HCT116 (cell line): ENCODE measurements at regions not wholly inside any gene's neighbourhood (a gene's known extent, or its start where the extent isn't known, plus 50 kb on each side); places are given as distances from the start of the nearest gene placed in this dataset.

ENCODE experiments used
- ATAC-seq: fragments of 200-7000 bp; cut with Tn5 transposase; 2 replicates; pipeline ENCODE4 v1.9.1; 2020; ENCODE audit warnings: mild to moderate bottlenecking, moderate library complexity
- BruUV-seq: library from RNA; stranded (reverse); fragments of 400-500 nt; replicated peaks from 2 replicates; lab custom pipeline; 2021; lab: Mats Ljungman, UMichigan
- CTCF ChIA-PET: fragments of 300-600 bp; sonication (Branson Sonifier 250); formaldehyde crosslinking; loops from one replicate; lab custom pipeline; 2021; ENCODE audit warnings: antibody characterized with exemption; lab: Charles Lee
- POLR2A ChIA-PET: fragments of 300-600, 350-600 bp; sonication (Branson Sonifier 250); formaldehyde crosslinking; loops from one replicate; lab custom pipeline; 2021; ENCODE audit warnings: antibody characterized with exemption; lab: Charles Lee
- RAD21 ChIA-PET, 2 experiments: fragments of 300-600 bp; sonication (Branson Sonifier 250); formaldehyde crosslinking; loops; one replicate each; lab custom pipeline; 2023; ENCODE audit warnings: low total read pairs in 2 of 2; ENCODE audit not compliant: uncharacterized antibody in 2 of 2, unreplicated experiment in 2 of 2, low non-redundant PET in 1 of 2; lab: Charles Lee
- DNase-seq: peaks from one replicate; pipeline ENCODE4 v3.0.0-alpha.2; 2010; ENCODE audit warnings: low read depth, low spot score
- H2AFZ ChIP-seq: fragments of 200-600 bp; shearing (Covaris generic), sonication (generic); 2 replicates; pipeline ENCODE4 v1.6.1; 2017; ENCODE audit warnings: low read depth, mixed run types, mixed read lengths, antibody characterized with exemption, low read length; ENCODE audit not compliant: poor library complexity, severe bottlenecking
- H3K27ac ChIP-seq: 2 replicates; pipeline ENCODE4 v1.5.1; 2012; ENCODE audit warnings: low read depth, low read length
- H3K27me3 ChIP-seq: fragments of 200-600 bp; sonication (generic); 2 replicates; pipeline ENCODE4 v1.6.1; 2016; ENCODE audit warnings: mixed run types, low read length, mixed read lengths; ENCODE audit not compliant: insufficient read depth
- H3K36me3 ChIP-seq, 2 experiments: fragments of 200-500 bp in 1 of 2; fragments of 200-600 bp in 1 of 2; sonication (Bioruptor generic) in 1 of 2; sonication (generic) in 1 of 2; 2 replicates each; pipeline versions ENCODE4 v1.5.1 to v1.6.1; 2014 to 2016; ENCODE audit warnings: low read length in 2 of 2, inconsistent platforms in 1 of 2, mixed read lengths in 1 of 2, mixed run types in 1 of 2; ENCODE audit not compliant: insufficient read depth in 2 of 2, control insufficient read depth in 1 of 2
- H3K4me1 ChIP-seq, 2 experiments: fragments of 200-600 bp in 1 of 2; sonication (generic) in 1 of 2; 2 replicates each; pipeline versions ENCODE4 v1.5.1 to v1.6.1; 2012 to 2017; ENCODE audit warnings: low read length in 2 of 2, inconsistent platforms in 1 of 2, mild to moderate bottlenecking in 1 of 2, mixed read lengths in 1 of 2, mixed run types in 1 of 2, moderate library complexity in 1 of 2; ENCODE audit not compliant: insufficient read depth in 2 of 2, control insufficient read depth in 1 of 2
- H3K4me2 ChIP-seq: fragments of 200-600 bp; sonication (generic); 2 replicates; pipeline ENCODE4 v1.6.1; 2017; ENCODE audit warnings: mixed run types, low read length, mixed read lengths
- H3K4me3 ChIP-seq, 2 experiments: fragments of 200-600 bp in 1 of 2; sonication (generic) in 1 of 2; replicated peaks in 1 of 2; 2 replicates each; pipeline ENCODE4 v1.5.1; 2011 to 2016; ENCODE audit warnings: low read length in 2 of 2, control low read depth in 1 of 2, low read depth in 1 of 2, mild to moderate bottlenecking in 1 of 2, mixed read lengths in 1 of 2, mixed run types in 1 of 2
- H3K79me2 ChIP-seq: fragments of 200-600 bp; sonication (generic); 2 replicates; pipeline ENCODE4 v1.6.1; 2017; ENCODE audit warnings: mild to moderate bottlenecking, mixed run types, low read length, moderate library complexity, mixed read lengths; ENCODE audit not compliant: insufficient read depth
- H3K9ac ChIP-seq: fragments of 200-600 bp; sonication (generic); 2 replicates; pipeline ENCODE4 v1.6.1; 2016; ENCODE audit warnings: low read length, mixed read lengths
- H3K9me2 ChIP-seq: fragments of 200-600 bp; sonication (generic), shearing (Covaris generic); 2 replicates; pipeline ENCODE4 v1.6.1; 2017; ENCODE audit warnings: mixed run types, mild to moderate bottlenecking, moderate library complexity; ENCODE audit not compliant: insufficient read depth
- H3K9me3 ChIP-seq, 2 experiments: fragments of 200-500 bp in 1 of 2; fragments of 200-600 bp in 1 of 2; sonication (Bioruptor generic) in 1 of 2; sonication (generic) in 1 of 2; 2 replicates each; pipeline ENCODE4 v1.6.1; 2014 to 2017; ENCODE audit warnings: low read length in 2 of 2, mixed read lengths in 2 of 2, inconsistent platforms in 1 of 2, low read depth in 1 of 2, mild to moderate bottlenecking in 1 of 2, mixed run types in 1 of 2, moderate library complexity in 1 of 2; ENCODE audit not compliant: control insufficient read depth in 1 of 2, insufficient read depth in 1 of 2
- H4K20me1 ChIP-seq: fragments of 200-600 bp; sonication (generic), shearing (Covaris generic); 2 replicates; pipeline ENCODE4 v1.6.1; 2017; ENCODE audit warnings: mixed run types, mild to moderate bottlenecking, moderate library complexity; ENCODE audit not compliant: insufficient read depth
- EGR1 ChIP-seq: IDR thresholded peaks from 2 replicates; pipeline ENCODE4 v1.6.1; 2012; ENCODE audit warnings: low read depth
- JUND ChIP-seq: IDR thresholded peaks from 2 replicates; pipeline ENCODE4 v1.6.1; 2012
- POLR2A ChIP-seq: IDR thresholded peaks from 2 replicates; pipeline ENCODE4 v1.7.0; 2011; ENCODE audit warnings: borderline replicate concordance; ENCODE audit not compliant: insufficient read depth, insufficient read length; ENCODE audit errors: extremely low read depth
- POLR2AphosphoS5 ChIP-seq: IDR thresholded peaks from 2 replicates; pipeline ENCODE4 v1.6.1; 2011; ENCODE audit warnings: mild to moderate bottlenecking, low read depth, low read length, moderate library complexity
- SP1 ChIP-seq: IDR thresholded peaks from 2 replicates; pipeline ENCODE4 v1.6.1; 2012; ENCODE audit warnings: low read depth
- SRF ChIP-seq: IDR thresholded peaks from 2 replicates; pipeline ENCODE4 v1.6.1; 2012; ENCODE audit warnings: low read depth
- intact Hi-C: fragments of 100-400 bp; cut with micrococcal nuclease; formaldehyde crosslinking; loops from 2 replicates; pipeline ENCODE4 v1.10.0; 2022
- TF ChIP-seq, protein P1 (sequence below), 3 experiments: fragments of 200-600 bp in 1 of 3; sonication (generic) in 1 of 3; IDR thresholded peaks in 2 of 3; conservative IDR thresholded peaks in 1 of 3; 2 replicates each; pipeline ENCODE4 v1.5.1; 2012 to 2017; ENCODE audit warnings: low read depth in 2 of 3, low read length in 2 of 3, antibody characterized with exemption in 1 of 3, borderline replicate concordance in 1 of 3, control low read depth in 1 of 3, mild to moderate bottlenecking in 1 of 3, mixed read lengths in 1 of 3, mixed run types in 1 of 3, moderate library complexity in 1 of 3; ENCODE audit not compliant: insufficient read depth in 1 of 3
- TF ChIP-seq, protein P2 (sequence below): IDR thresholded peaks from 2 replicates; pipeline ENCODE4 v1.6.1; 2012

DNA sequence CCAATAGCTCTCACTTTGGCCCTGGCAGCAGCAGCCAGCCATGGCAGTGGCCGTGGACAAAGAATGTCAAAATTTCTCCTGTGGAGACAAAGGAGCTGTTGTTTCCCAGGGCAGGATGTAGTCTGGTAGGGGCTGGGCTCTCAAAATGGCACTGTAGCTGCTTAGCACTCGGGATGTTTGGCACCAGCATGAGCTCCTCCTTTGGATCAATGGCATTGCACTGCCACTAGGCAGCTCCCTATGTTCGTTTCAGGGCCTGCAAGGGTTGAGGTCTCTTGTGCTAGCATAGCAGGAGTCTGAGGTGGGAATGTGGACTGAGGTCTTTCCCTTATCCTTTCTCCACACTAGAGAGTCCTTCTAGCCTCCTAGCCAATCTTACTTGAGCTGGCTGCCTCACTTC, 948.8 kb upstream of the FAM98A start:
- no peak overlapping the region for H3K4me3 ChIP-seq
- RAD21 ChIA-PET = no interaction called here
- POLR2A ChIA-PET = no interaction called here
- H3K4me2 ChIP-seq = no peak overlapping the region
- H4K20me1 ChIP-seq = no peaks in the 10 kb centered on the region
- H3K9me3 ChIP-seq = peaks cover 10 to 23% of the 10 kb centered on the region in 2 experiments; a peak in 2 of 4 replicates
- BruUV-seq = no TSS peak
- TF ChIP-seq JUND = no peak
- no peak overlapping the region for H3K27ac ChIP-seq
- H3K4me1 ChIP-seq = no peaks in the 10 kb centered on the region
- DNase-seq = no peak
- no peak overlapping the region for H2AFZ ChIP-seq
- no peaks in the 10 kb centered on the region for H3K79me2 ChIP-seq
- H3K9ac ChIP-seq = no peak overlapping the region
- no peaks in the 10 kb centered on the region for H3K36me3 ChIP-seq
- intact Hi-C loops = no loop called here
- CTCF ChIA-PET = no interaction called here
- H3K9me2 ChIP-seq = no peaks in the 10 kb centered on the region
- H3K27me3 ChIP-seq = no peaks in the 10 kb centered on the region
- ATAC-seq = no peak

DNA sequence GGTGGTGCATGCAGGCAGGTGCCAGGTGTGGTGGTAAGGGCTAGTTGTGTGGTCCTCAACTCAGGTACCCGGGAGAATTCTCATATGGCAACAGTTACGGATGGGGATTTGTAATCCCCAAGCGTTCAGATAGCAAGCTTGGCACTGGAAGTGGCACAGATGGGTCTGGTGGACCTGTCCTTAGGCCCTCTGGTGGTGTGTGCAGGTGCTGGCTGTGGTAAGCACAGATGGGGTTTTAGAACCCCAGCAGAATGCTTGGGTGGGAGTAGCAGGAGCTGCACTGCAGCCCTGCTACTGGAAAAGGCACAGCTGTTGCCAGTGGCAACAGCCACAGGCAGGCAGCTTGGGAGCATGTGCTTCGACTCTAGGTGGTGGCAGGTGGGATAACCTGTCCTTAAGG, 948.2 kb upstream of the FAM98A start:
- CTCF ChIA-PET = no interaction called here
- POLR2A ChIA-PET = no interaction called here

More for the DNA sequence above, 948.2 kb upstream of the FAM98A start:
- ATAC-seq (no peak), DNase-seq (no peak)
- H3K27me3 ChIP-seq = no peaks in the 10 kb centered on the region
- no peak for TF ChIP-seq SP1
- no peak for TF ChIP-seq POLR2AphosphoS5
- no peak for TF ChIP-seq EGR1
- TF ChIP-seq, protein P1, sequence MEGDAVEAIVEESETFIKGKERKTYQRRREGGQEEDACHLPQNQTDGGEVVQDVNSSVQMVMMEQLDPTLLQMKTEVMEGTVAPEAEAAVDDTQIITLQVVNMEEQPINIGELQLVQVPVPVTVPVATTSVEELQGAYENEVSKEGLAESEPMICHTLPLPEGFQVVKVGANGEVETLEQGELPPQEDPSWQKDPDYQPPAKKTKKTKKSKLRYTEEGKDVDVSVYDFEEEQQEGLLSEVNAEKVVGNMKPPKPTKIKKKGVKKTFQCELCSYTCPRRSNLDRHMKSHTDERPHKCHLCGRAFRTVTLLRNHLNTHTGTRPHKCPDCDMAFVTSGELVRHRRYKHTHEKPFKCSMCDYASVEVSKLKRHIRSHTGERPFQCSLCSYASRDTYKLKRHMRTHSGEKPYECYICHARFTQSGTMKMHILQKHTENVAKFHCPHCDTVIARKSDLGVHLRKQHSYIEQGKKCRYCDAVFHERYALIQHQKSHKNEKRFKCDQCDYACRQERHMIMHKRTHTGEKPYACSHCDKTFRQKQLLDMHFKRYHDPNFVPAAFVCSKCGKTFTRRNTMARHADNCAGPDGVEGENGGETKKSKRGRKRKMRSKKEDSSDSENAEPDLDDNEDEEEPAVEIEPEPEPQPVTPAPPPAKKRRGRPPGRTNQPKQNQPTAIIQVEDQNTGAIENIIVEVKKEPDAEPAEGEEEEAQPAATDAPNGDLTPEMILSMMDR (IDR thresholded peaks at IDR 0.05 in 2 of 3, conservative IDR thresholded peaks at IDR 0.05 in 1 of 3; ENCODE audit: borderline replicate concordance in 1 of 3, insufficient read depth in 1 of 3, low read depth in 2 of 3, low read length in 2 of 3) = no peak
- TF ChIP-seq JUND = no peak
- TF ChIP-seq SRF = no peak
- TF ChIP-seq POLR2A = no peak
- TF ChIP-seq, protein P2, sequence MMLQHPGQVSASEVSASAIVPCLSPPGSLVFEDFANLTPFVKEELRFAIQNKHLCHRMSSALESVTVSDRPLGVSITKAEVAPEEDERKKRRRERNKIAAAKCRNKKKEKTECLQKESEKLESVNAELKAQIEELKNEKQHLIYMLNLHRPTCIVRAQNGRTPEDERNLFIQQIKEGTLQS = no peak
- no peak overlapping the region for H3K4me2 ChIP-seq
- peaks cover 10 to 19% of the 10 kb centered on the region in 2 experiments; a peak in 2 of 4 replicates for H3K9me3 ChIP-seq
- RAD21 ChIA-PET = no interaction called here
- H3K36me3 ChIP-seq = no peaks in the 10 kb centered on the region
- H4K20me1 ChIP-seq = no peaks in the 10 kb centered on the region
- no peaks in the 10 kb centered on the region for H3K9me2 ChIP-seq
- no peaks in the 10 kb centered on the region for H3K79me2 ChIP-seq
- H3K27ac ChIP-seq = no peak overlapping the region
- H2AFZ ChIP-seq = no peak overlapping the region
- no peak overlapping the region for H3K4me3 ChIP-seq
- no TSS peak for BruUV-seq
- intact Hi-C loops = no loop called here
- no peaks in the 10 kb centered on the region for H3K4me1 ChIP-seq
- H3K9ac ChIP-seq = no peak overlapping the region
